Activated B cell treated with CpG ODN at 0.5 μM for 24 hours (primary cell): ENCODE measurements at regions not wholly inside any gene's neighbourhood (a gene's known extent, or its start where the extent isn't known, plus 50 kb on each side); places are given as distances from the start of the nearest gene placed in this dataset.

ENCODE experiments used
- ATAC-seq: fragments of 200-7000 bp; cut with Tn5 transposase; one replicate; pipeline ENCODE4 v1.10.0; 2021; ENCODE audit warnings: low read depth, mild to moderate bottlenecking, moderate library complexity
- CTCF ChIA-PET: fragments of 350-600 bp; sonication (Branson Sonifier 250); formaldehyde crosslinking; loops from one replicate; lab custom pipeline; 2021; ENCODE audit warnings: antibody characterized with exemption; lab: Charles Lee
- POLR2A ChIA-PET: fragments of 350-600 bp; sonication (Branson Sonifier 250); formaldehyde crosslinking; loops from one replicate; lab custom pipeline; 2021; ENCODE audit warnings: antibody characterized with exemption; lab: Charles Lee
- DNase-seq: peaks from one replicate; pipeline ENCODE4 v3.0.0; 2022
- H3K27ac Mint-ChIP-seq: one replicate; pipeline ENCODE4 v1.8.0; 2020; ENCODE audit warnings: mixed read lengths
- H3K27me3 Mint-ChIP-seq: one replicate; pipeline ENCODE4 v1.8.0; 2021; ENCODE audit warnings: mixed read lengths
- H3K36me3 Mint-ChIP-seq: one replicate; pipeline ENCODE4 v1.8.0; 2021; ENCODE audit warnings: low read depth, mixed read lengths
- H3K4me1 Mint-ChIP-seq: one replicate; pipeline ENCODE4 v1.8.0; 2021; ENCODE audit warnings: mixed read lengths
- H3K4me3 Mint-ChIP-seq: one replicate; pipeline ENCODE4 v1.8.0; 2020; ENCODE audit warnings: mild to moderate bottlenecking, mixed read lengths
- H3K9me3 Mint-ChIP-seq: one replicate; pipeline ENCODE4 v1.8.0; 2020; ENCODE audit warnings: mixed read lengths
- CTCF ChIP-seq: fragments of 200-600 bp; IDR thresholded peaks from one replicate; pipeline ENCODE4 v1.8.0; 2022; ENCODE audit warnings: antibody characterized with exemption, mild to moderate bottlenecking
- intact Hi-C: fragments of 100-400 bp; cut with micrococcal nuclease; formaldehyde crosslinking; loops from one replicate; pipeline ENCODE4 v1.15.1; 2024

- no peak for DNase-seq
- Mint-ChIP-seq H3K27me3 (no peaks in the 10 kb centered on the region), H3K27ac (no peak overlapping the region), H3K4me3 (no peak overlapping the region), H3K4me1 (no peaks in the 10 kb centered on the region), H3K36me3 (no peaks in the 10 kb centered on the region), H3K9me3 (no peaks in the 10 kb centered on the region)
- ATAC-seq = no peak
- intact Hi-C loops = no loop called here
- TF ChIP-seq CTCF = no peak
- ChIA-PET CTCF (no interaction called here), POLR2A (no interaction called here)
These were observed 488.6 kb upstream of the SGCD start for GRCh38 chr5:155838394-155838793.

- no peak for DNase-seq
- CTCF ChIA-PET = no interaction called here
These were observed 487.5 kb upstream of the SGCD start for GRCh38 chr5:155839251-155840037.

GRCh38 chr5:155844542-155844941 lies 482.4 kb upstream of the SGCD start:
- Mint-ChIP-seq H3K27ac (no peak overlapping the region), H3K27me3 (no peaks in the 10 kb centered on the region), H3K4me3 (no peak overlapping the region), H3K9me3 (no peaks in the 10 kb centered on the region), H3K4me1 (no peaks in the 10 kb centered on the region), H3K36me3 (no peaks in the 10 kb centered on the region)
- ChIA-PET POLR2A (no interaction called here), CTCF (no interaction called here)
- DNase-seq (no peak), ATAC-seq (no peak)
- intact Hi-C loops = no loop called here
- TF ChIP-seq CTCF = no peak

More at GRCh38 chr5:155839251-155840037, 487.5 kb upstream of the SGCD start:
- no peak for TF ChIP-seq CTCF
- no peaks in the 10 kb centered on the region for H3K36me3 Mint-ChIP-seq
- H3K4me3 Mint-ChIP-seq = no peak overlapping the region
- H3K27ac Mint-ChIP-seq = no peak overlapping the region
- H3K9me3 Mint-ChIP-seq = no peaks in the 10 kb centered on the region
- intact Hi-C loops = no loop called here
- no peaks in the 10 kb centered on the region for H3K4me1 Mint-ChIP-seq
- POLR2A ChIA-PET = no interaction called here
- H3K27me3 Mint-ChIP-seq = no peaks in the 10 kb centered on the region
- ATAC-seq = no peak

- intact Hi-C loops = no loop called here
- Mint-ChIP-seq H3K27me3 (no peaks in the 10 kb centered on the region), H3K4me3 (no peak overlapping the region), H3K4me1 (no peaks in the 10 kb centered on the region), H3K9me3 (peaks cover 2% of the 10 kb centered on the region), H3K27ac (no peak overlapping the region), H3K36me3 (no peaks in the 10 kb centered on the region)
- ChIA-PET CTCF (no interaction called here), POLR2A (no interaction called here)
- DNase-seq (no peak), ATAC-seq (no peak)
- no peak for TF ChIP-seq CTCF
These were observed 476.6 kb upstream of the SGCD start for GRCh38 chr5:155850370-155850769.

GRCh38 chr5:155866971-155867370 lies 460.0 kb upstream of the SGCD start:
- no peak overlapping the region for H3K27ac Mint-ChIP-seq
- H3K4me3 Mint-ChIP-seq = no peak overlapping the region
- no peak for TF ChIP-seq CTCF
- H3K27me3 Mint-ChIP-seq = no peaks in the 10 kb centered on the region
- intact Hi-C loops = no loop called here
- H3K4me1 Mint-ChIP-seq = no peaks in the 10 kb centered on the region
- H3K9me3 Mint-ChIP-seq = no peaks in the 10 kb centered on the region
- H3K36me3 Mint-ChIP-seq = no peaks in the 10 kb centered on the region
- CTCF ChIA-PET = no interaction called here
- DNase-seq = no peak
- POLR2A ChIA-PET = no interaction called here
- ATAC-seq = no peak
